ENCODE measurements at regions not wholly inside any gene's neighbourhood (a gene's known extent, or its start where the extent isn't known, plus 50 kb on each side); places are given as distances from the start of the nearest gene placed in this dataset.

GRCh38 chr2:173605994-173606393 lies 251.3 kb downstream of the CDCA7 start:
- CTCF ChIA-PET: no interaction called here
- Histone ChIP-seq H3K36me3 (ENCODE audit: control insufficient read depth, insufficient read depth, low read length) (no peaks in the 10 kb centered on the region), H3K27me3 (ENCODE audit: control insufficient read depth, insufficient read depth, low read length) (peaks cover 8% of the 10 kb centered on the region; the same call in 1 of the 2 replicates), H3K4me3 (ENCODE audit: low read depth, low read length) (no peak overlapping the region)
- DNase-seq (ENCODE audit: low read depth): no peak
- POLR2A ChIA-PET: no interaction called here
- no peak for TF ChIP-seq CTCF (IDR thresholded peaks at IDR 0.05; ENCODE audit: insufficient read depth, low read depth, low read length)

DNA sequence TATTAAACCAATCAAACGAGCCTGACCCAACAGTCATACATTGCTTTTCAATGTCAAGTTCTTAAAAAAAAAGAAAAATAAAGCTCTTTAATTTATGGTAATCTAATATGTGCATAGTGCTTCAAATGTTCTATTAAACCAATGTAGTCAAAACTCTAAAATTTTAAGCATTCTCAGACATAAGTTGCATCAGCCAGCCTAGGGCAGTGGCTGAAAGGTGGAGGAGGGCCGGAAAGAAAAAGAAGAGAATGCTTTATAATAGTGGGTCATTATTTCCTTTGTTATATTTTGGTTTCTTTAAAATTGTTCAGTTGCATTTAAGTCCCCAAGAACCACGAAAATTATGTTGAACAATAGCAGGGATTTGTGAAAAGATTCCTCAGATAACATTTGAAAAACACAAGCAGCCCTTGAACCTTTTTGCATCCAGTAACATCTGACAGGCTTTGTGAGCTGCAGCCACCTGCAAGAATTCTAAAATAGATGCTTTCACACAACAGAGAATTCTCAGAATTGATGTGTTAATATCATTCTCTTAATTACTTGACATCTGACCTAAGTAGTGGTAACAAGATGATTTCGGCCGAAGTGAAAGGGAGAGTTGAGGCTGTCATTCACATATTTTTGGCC lies 252.1 kb downstream of the CDCA7 start:
- ChIA-PET POLR2A (no interaction called here), CTCF (no interaction called here)
- peaks cover 8% of the 10 kb centered on the region; the same call in 1 of the 2 replicates for H3K27me3 ChIP-seq (ENCODE audit: control insufficient read depth, insufficient read depth, low read length)
- DNase-seq (ENCODE audit: low read depth): no peak
- no peaks in the 10 kb centered on the region for H3K36me3 ChIP-seq (ENCODE audit: control insufficient read depth, insufficient read depth, low read length)
- H3K4me3 ChIP-seq (ENCODE audit: low read depth, low read length): no peak overlapping the region
- TF ChIP-seq CTCF (IDR thresholded peaks at IDR 0.05; ENCODE audit: insufficient read depth, low read depth, low read length): no peak

- no peak for TF ChIP-seq CTCF (IDR thresholded peaks at IDR 0.05; ENCODE audit: insufficient read depth, low read depth, low read length)
- CTCF ChIA-PET: interaction anchor here (0.8 to 1.1 kb wide), 2 partner anchors 15 to 25 kb away, joined by 3 read pairs; no protein-coding TSS in a partner anchor
Measured at GRCh38 chr2:173607606-173608311, 253.1 kb downstream of the CDCA7 start.

DNA sequence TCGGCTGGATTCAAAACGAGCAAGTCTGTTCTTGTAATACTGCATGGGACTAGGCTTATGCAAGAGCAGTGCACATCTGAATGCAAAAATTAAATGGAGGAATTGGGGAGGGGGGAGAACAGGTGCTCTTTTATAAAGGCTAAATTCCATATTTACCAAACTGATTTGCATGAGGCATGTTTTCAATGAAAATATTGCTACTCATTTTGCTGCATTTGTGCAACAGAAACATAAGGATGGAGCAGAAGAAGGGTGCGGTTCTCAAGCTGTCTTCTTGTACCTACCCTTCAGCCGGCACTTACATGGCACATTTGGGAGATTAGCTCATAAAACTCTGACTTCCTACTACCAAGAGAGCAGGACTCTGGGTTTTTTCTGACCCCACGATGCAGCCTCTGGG lies 256.4 kb downstream of the CDCA7 start:
- no peak for TF ChIP-seq CTCF (IDR thresholded peaks at IDR 0.05; ENCODE audit: insufficient read depth, low read depth, low read length)
- no peak for DNase-seq (ENCODE audit: low read depth)
- no peak overlapping the region for H3K4me3 ChIP-seq (ENCODE audit: low read depth, low read length)
- ChIA-PET CTCF (no interaction called here), POLR2A (no interaction called here)
- H3K36me3 ChIP-seq (ENCODE audit: control insufficient read depth, insufficient read depth, low read length): no peaks in the 10 kb centered on the region
- peaks cover 14% of the 10 kb centered on the region for H3K27me3 ChIP-seq (ENCODE audit: control insufficient read depth, insufficient read depth, low read length)

More at GRCh38 chr2:173607606-173608311, 253.1 kb downstream of the CDCA7 start:
- no peak for DNase-seq (ENCODE audit: low read depth)
- Histone ChIP-seq H3K27me3 (ENCODE audit: control insufficient read depth, insufficient read depth, low read length) (peaks cover 10% of the 10 kb centered on the region), H3K36me3 (ENCODE audit: control insufficient read depth, insufficient read depth, low read length) (no peaks in the 10 kb centered on the region), H3K4me3 (ENCODE audit: low read depth, low read length) (no peak overlapping the region)
- POLR2A ChIA-PET: no interaction called here

DNA sequence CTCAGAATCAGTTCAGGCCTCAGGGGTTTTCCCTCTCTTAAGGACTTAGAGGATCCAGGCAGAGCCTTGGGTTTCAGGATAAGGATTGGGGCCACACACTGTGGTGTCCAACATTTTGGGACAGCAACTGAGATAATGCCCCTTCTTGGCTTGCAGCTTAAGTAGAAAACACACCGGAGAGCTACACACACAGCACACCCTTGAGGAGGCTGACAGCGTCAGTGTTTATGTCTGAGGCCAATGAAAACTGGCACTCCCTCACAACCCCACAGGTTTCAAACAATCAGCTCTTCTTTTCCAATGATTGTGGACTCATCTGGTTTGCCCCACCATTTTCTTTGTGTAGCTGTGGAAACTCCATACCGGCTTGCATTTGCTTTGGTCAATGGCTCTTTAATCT lies 257.7 kb downstream of the CDCA7 start:
- ChIA-PET POLR2A (no interaction called here), CTCF (no interaction called here)
- TF ChIP-seq CTCF (IDR thresholded peaks at IDR 0.05; ENCODE audit: insufficient read depth, low read depth, low read length): no peak
- no peak for DNase-seq (ENCODE audit: low read depth)
- Histone ChIP-seq H3K36me3 (ENCODE audit: control insufficient read depth, insufficient read depth, low read length) (no peaks in the 10 kb centered on the region), H3K27me3 (ENCODE audit: control insufficient read depth, insufficient read depth, low read length) (peaks cover 14% of the 10 kb centered on the region), H3K4me3 (ENCODE audit: low read depth, low read length) (no peak overlapping the region)
